T-cell (primary cell): ENCODE measurements at regions not wholly inside any gene's neighbourhood (a gene's known extent, or its start where the extent isn't known, plus 50 kb on each side); places are given as distances from the start of the nearest gene placed in this dataset.

ENCODE experiments used
- ATAC-seq, 4 experiments: fragments of 200-7000 bp in 3 of 4; fragments of 150-1000 bp in 1 of 4; cut with Tn5 transposase; replicated peaks in 1 of 4; 1 replicate in 3 of 4; 2 replicates in 1 of 4; pipeline ENCODE4 v1.10.0; 2021; ENCODE audit warnings: moderate library complexity in 3 of 4, mild to moderate bottlenecking in 2 of 4, moderate number of reproducible peaks in 1 of 4
- CTCF ChIA-PET, 2 donors: fragments of 300-600 bp; sonication (Branson Sonifier 250); formaldehyde crosslinking; loops; one replicate each; lab custom pipeline; 2022; ENCODE audit warnings: antibody characterized with exemption in 2 of 2; lab: Charles Lee
- POLR2A ChIA-PET, 2 donors: fragments of 300-600 bp; sonication (Branson Sonifier 250); formaldehyde crosslinking; loops; one replicate each; lab custom pipeline; 2022; ENCODE audit warnings: antibody characterized with exemption in 2 of 2; lab: Charles Lee
- DNase-seq, 35 experiments: peaks; one replicate each; pipeline versions ENCODE4 v3.0.0 to v3.0.0-alpha.2; 2013 to 2023
- H3K27ac ChIP-seq: one replicate; pipeline ENCODE4 v1.5.1; 2013; ENCODE audit warnings: low read length
- H3K27me3 ChIP-seq, 2 experiments: replicated peaks in 1 of 2; 1 replicate in 1 of 2; 2 replicates in 1 of 2; pipeline versions ENCODE4 v1.6.1 to v1.7.0; 2013; ENCODE audit warnings: low read length in 1 of 2, mixed read lengths in 1 of 2; ENCODE audit not compliant: control insufficient read depth in 2 of 2, insufficient read depth in 2 of 2; ENCODE audit errors: extremely low read depth in 1 of 2
- H3K36me3 ChIP-seq, 2 donors: 1 replicate in 1 of 2; 2 replicates in 1 of 2; pipeline versions ENCODE4 v1.6.1 to v1.7.0; 2013; ENCODE audit warnings: low read length in 1 of 2; ENCODE audit not compliant: control insufficient read depth in 2 of 2, insufficient read depth in 1 of 2; ENCODE audit errors: extremely low read depth in 1 of 2
- H3K4me1 ChIP-seq, 2 experiments: 1 replicate in 1 of 2; 2 replicates in 1 of 2; pipeline versions ENCODE4 v1.6.1 to v1.7.0; 2013; ENCODE audit warnings: low read length in 2 of 2, mixed read lengths in 1 of 2; ENCODE audit not compliant: insufficient read depth in 2 of 2, control insufficient read depth in 1 of 2; ENCODE audit errors: extremely low read depth in 1 of 2
- H3K4me3 ChIP-seq, 2 donors: 1 replicate in 1 of 2; 2 replicates in 1 of 2; pipeline versions ENCODE4 v1.5.1 to v1.7.0; 2013; ENCODE audit warnings: mild to moderate bottlenecking in 2 of 2, low read length in 1 of 2, moderate library complexity in 1 of 2; ENCODE audit not compliant: control insufficient read depth in 1 of 2; ENCODE audit errors: extremely low read depth in 1 of 2
- H3K9me3 ChIP-seq: 2 replicates; pipeline ENCODE4 v1.7.0; 2013
- H3K27ac Mint-ChIP-seq, 2 donors: one replicate each; pipeline ENCODE4 v1.8.0; 2020 to 2021; ENCODE audit warnings: mild to moderate bottlenecking in 2 of 2, mixed read lengths in 2 of 2
- H3K27me3 Mint-ChIP-seq, 2 donors: one replicate each; pipeline ENCODE4 v1.8.0; 2021 to 2022; ENCODE audit warnings: mixed read lengths in 2 of 2
- H3K36me3 Mint-ChIP-seq: one replicate; pipeline ENCODE4 v1.8.0; 2021; ENCODE audit warnings: mixed read lengths
- H3K4me1 Mint-ChIP-seq, 3 donors: one replicate each; pipeline ENCODE4 v1.8.0; 2020 to 2022; ENCODE audit warnings: mixed read lengths in 3 of 3, mild to moderate bottlenecking in 1 of 3
- H3K4me3 Mint-ChIP-seq, 3 donors: one replicate each; pipeline ENCODE4 v1.8.0; 2020 to 2022; ENCODE audit warnings: mild to moderate bottlenecking in 3 of 3, mixed read lengths in 3 of 3, moderate library complexity in 3 of 3
- H3K9me3 Mint-ChIP-seq, 3 donors: one replicate each; pipeline ENCODE4 v1.8.0; 2020 to 2022; ENCODE audit warnings: mixed read lengths in 3 of 3
- WGBS: methylation state at CpG from one replicate; pipeline ENCODE4 v1.1.5; 2013; ENCODE audit warnings: missing lambda C conversion rate; ENCODE audit not compliant: insufficient coverage; 5-methylcytosine and 5-hydroxymethylcytosine counted together

- Mint-ChIP-seq H3K4me1 (no peaks in the 10 kb centered on the region), H3K4me3 (no peak overlapping the region), H3K9me3 (peaks cover under 1 to 12% (median 4%) of the 10 kb centered on the region in 3 donors), H3K27me3 (no peaks in the 10 kb centered on the region), H3K27ac (no peak overlapping the region), H3K36me3 (no peaks in the 10 kb centered on the region)
- ATAC-seq (no peak), DNase-seq (no peak)
- Histone ChIP-seq H3K4me1 (no peaks in the 10 kb centered on the region), H3K27ac (no peak overlapping the region), H3K27me3 (no peaks in the 10 kb centered on the region), H3K4me3 (no peak overlapping the region), H3K9me3 (no peaks in the 10 kb centered on the region), H3K36me3 (no peaks in the 10 kb centered on the region)
- CTCF ChIA-PET: no interaction called here
- POLR2A ChIA-PET: no interaction called here
- no CpG with 5 or more reads among the region's 1 CpG for WGBS
Observed at GRCh38 chr11:25776238-25776637, 555.7 kb upstream of the ANO3 start.

- ChIA-PET CTCF (no interaction called here), POLR2A (no interaction called here)
- Mint-ChIP-seq H3K9me3 (peaks cover 2 to 10% (median 8%) of the 10 kb centered on the region in 3 donors), H3K36me3 (no peaks in the 10 kb centered on the region), H3K4me3 (no peak overlapping the region), H3K4me1 (no peaks in the 10 kb centered on the region), H3K27ac (no peak overlapping the region), H3K27me3 (no peaks in the 10 kb centered on the region)
- Histone ChIP-seq H3K27ac (no peak overlapping the region), H3K4me1 (no peaks in the 10 kb centered on the region), H3K36me3 (no peaks in the 10 kb centered on the region), H3K27me3 (no peaks in the 10 kb centered on the region), H3K4me3 (no peak overlapping the region), H3K9me3 (no peaks in the 10 kb centered on the region)
- no peak for ATAC-seq
- no peak for DNase-seq
- WGBS: 100% methylated on average over 1 of the region's 2 CpGs
Observed at GRCh38 chr11:25777343-25777742, 554.6 kb upstream of the ANO3 start.

- no peak overlapping the region for H3K27ac ChIP-seq
- H3K4me3 ChIP-seq: no peak overlapping the region
- ChIA-PET POLR2A (no interaction called here), CTCF (no interaction called here)
- peaks cover 8 to 17% (median 11%) of the 10 kb centered on the region in 3 donors for H3K9me3 Mint-ChIP-seq
- DNase-seq: no peak
- H3K9me3 ChIP-seq: no peaks in the 10 kb centered on the region
- H3K36me3 Mint-ChIP-seq: no peaks in the 10 kb centered on the region
- H3K27me3 ChIP-seq: no peaks in the 10 kb centered on the region
- ATAC-seq: no peak
- WGBS: no CpG with 5 or more reads among the region's 1 CpG
- no peak overlapping the region for H3K27ac Mint-ChIP-seq
- no peaks in the 10 kb centered on the region for H3K36me3 ChIP-seq
- no peaks in the 10 kb centered on the region for H3K4me1 Mint-ChIP-seq
- H3K4me3 Mint-ChIP-seq: no peak overlapping the region
- no peaks in the 10 kb centered on the region for H3K27me3 Mint-ChIP-seq
- no peaks in the 10 kb centered on the region for H3K4me1 ChIP-seq
Observed at GRCh38 chr11:25779033-25779432, 552.9 kb upstream of the ANO3 start.

- no peak overlapping the region for H3K4me3 Mint-ChIP-seq
- POLR2A ChIA-PET: no interaction called here
Observed at GRCh38 chr11:25787416-25787815, 544.5 kb upstream of the ANO3 start.

GRCh38 chr11:25790396-25790795, 541.5 kb upstream of the ANO3 start:
- DNase-seq (no peak), ATAC-seq (no peak)
- Mint-ChIP-seq H3K9me3 (peaks cover 2 to 9% (median 9%) of the 10 kb centered on the region in 3 donors), H3K36me3 (no peaks in the 10 kb centered on the region), H3K4me1 (no peaks in the 10 kb centered on the region), H3K4me3 (no peak overlapping the region), H3K27ac (no peak overlapping the region), H3K27me3 (no peaks in the 10 kb centered on the region)
- ChIA-PET CTCF (no interaction called here), POLR2A (no interaction called here)
- H3K27ac ChIP-seq: no peak overlapping the region
- no peaks in the 10 kb centered on the region for H3K36me3 ChIP-seq
- no CpG with 5 or more reads among the region's 1 CpG for WGBS
- H3K27me3 ChIP-seq: no peaks in the 10 kb centered on the region
- no peaks in the 10 kb centered on the region for H3K9me3 ChIP-seq
- no peak overlapping the region for H3K4me3 ChIP-seq
- H3K4me1 ChIP-seq: no peaks in the 10 kb centered on the region

More at GRCh38 chr11:25787416-25787815, 544.5 kb upstream of the ANO3 start:
- no peaks in the 10 kb centered on the region for H3K36me3 ChIP-seq
- Mint-ChIP-seq H3K27ac (no peak overlapping the region), H3K9me3 (peaks cover 7 to 23% (median 8%) of the 10 kb centered on the region in 3 donors), H3K27me3 (no peaks in the 10 kb centered on the region), H3K36me3 (no peaks in the 10 kb centered on the region), H3K4me1 (no peaks in the 10 kb centered on the region)
- no CpG with 5 or more reads among the region's 3 CpGs for WGBS
- CTCF ChIA-PET: no interaction called here
- no peak for DNase-seq
- H3K4me1 ChIP-seq: no peaks in the 10 kb centered on the region
- H3K9me3 ChIP-seq: no peaks in the 10 kb centered on the region
- no peak for ATAC-seq
- no peaks in the 10 kb centered on the region for H3K27me3 ChIP-seq
- H3K27ac ChIP-seq: no peak overlapping the region
- no peak overlapping the region for H3K4me3 ChIP-seq

- 88% methylated on average over 3 of the region's 7 CpGs for WGBS
- no peak for ATAC-seq
- Mint-ChIP-seq H3K4me1 (no peaks in the 10 kb centered on the region), H3K27me3 (no peaks in the 10 kb centered on the region), H3K36me3 (no peaks in the 10 kb centered on the region), H3K27ac (no peak overlapping the region), H3K4me3 (no peak overlapping the region), H3K9me3 (peaks cover 2 to 9% (median 5%) of the 10 kb centered on the region in 3 donors)
- no peak overlapping the region for H3K27ac ChIP-seq
- no peak for DNase-seq
- CTCF ChIA-PET: no interaction called here
- H3K4me1 ChIP-seq: no peaks in the 10 kb centered on the region
- no peaks in the 10 kb centered on the region for H3K36me3 ChIP-seq
- no peaks in the 10 kb centered on the region for H3K27me3 ChIP-seq
- no peaks in the 10 kb centered on the region for H3K9me3 ChIP-seq
- POLR2A ChIA-PET: no interaction called here
- no peak overlapping the region for H3K4me3 ChIP-seq
Observed at GRCh38 chr11:25793637-25794036, 538.3 kb upstream of the ANO3 start.

GRCh38 chr11:25794804-25795203, 537.1 kb upstream of the ANO3 start:
- ChIA-PET POLR2A (no interaction called here), CTCF (no interaction called here)
- Mint-ChIP-seq H3K27ac (no peak overlapping the region), H3K4me3 (no peak overlapping the region), H3K36me3 (no peaks in the 10 kb centered on the region), H3K9me3 (peaks cover 2 to 9% (median 5%) of the 10 kb centered on the region in 3 donors), H3K27me3 (no peaks in the 10 kb centered on the region), H3K4me1 (no peaks in the 10 kb centered on the region)
- H3K27me3 ChIP-seq: no peaks in the 10 kb centered on the region
- H3K27ac ChIP-seq: no peak overlapping the region
- no peak for DNase-seq
- no peaks in the 10 kb centered on the region for H3K9me3 ChIP-seq
- H3K36me3 ChIP-seq: no peaks in the 10 kb centered on the region
- H3K4me3 ChIP-seq: no peak overlapping the region
- no CpG with 5 or more reads among the region's 1 CpG for WGBS
- ATAC-seq: no peak
- H3K4me1 ChIP-seq: no peaks in the 10 kb centered on the region
